ENCODE measurements at regions not wholly inside any gene's neighbourhood (a gene's known extent, or its start where the extent isn't known, plus 50 kb on each side); places are given as distances from the start of the nearest gene placed in this dataset.
"Not testable (repeated sequence)": the region's sequence is repeated elsewhere in the genome, so short reads cannot be mapped to it uniquely, and the experiment has no call there.

DNA sequence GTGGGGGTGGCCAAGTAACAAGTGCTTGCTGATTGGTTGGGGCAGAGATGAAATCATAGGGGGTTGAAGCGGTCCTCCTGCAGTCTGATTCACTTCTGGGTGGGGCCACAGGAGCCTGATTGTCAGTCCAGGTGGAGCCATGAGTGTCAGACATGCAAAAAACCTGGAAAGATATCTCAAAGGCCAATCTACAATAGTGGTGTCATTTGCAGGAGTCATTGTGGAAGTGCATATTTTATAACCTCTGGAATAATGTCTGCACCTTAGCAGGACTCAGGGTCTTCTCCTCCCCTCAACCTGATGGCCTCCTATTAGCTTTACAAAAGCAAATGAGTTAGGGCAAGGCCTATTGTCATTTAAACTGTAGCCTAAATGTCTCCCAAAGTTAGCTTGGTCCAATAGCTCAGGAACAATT is 241.4 kb downstream of the NUAK1 start:
- H3K4me1 ChIP-seq: no peaks in the 10 kb centered on the region
- no peaks in the 10 kb centered on the region for H3K9me3 ChIP-seq
- TF ChIP-seq Cebpa-rat (IDR thresholded peaks at IDR 0.05): no peak
- no peaks in the 10 kb centered on the region for H3K36me3 ChIP-seq
- no peak overlapping the region for H3K4me2 ChIP-seq
- H3K4me3 ChIP-seq: no peak overlapping the region
- no peak overlapping the region for H3K27ac ChIP-seq
- H3K9ac ChIP-seq: no peak overlapping the region
- no peaks in the 10 kb centered on the region for H3K27me3 ChIP-seq
- no peaks in the 10 kb centered on the region for H4K20me1 ChIP-seq

DNA sequence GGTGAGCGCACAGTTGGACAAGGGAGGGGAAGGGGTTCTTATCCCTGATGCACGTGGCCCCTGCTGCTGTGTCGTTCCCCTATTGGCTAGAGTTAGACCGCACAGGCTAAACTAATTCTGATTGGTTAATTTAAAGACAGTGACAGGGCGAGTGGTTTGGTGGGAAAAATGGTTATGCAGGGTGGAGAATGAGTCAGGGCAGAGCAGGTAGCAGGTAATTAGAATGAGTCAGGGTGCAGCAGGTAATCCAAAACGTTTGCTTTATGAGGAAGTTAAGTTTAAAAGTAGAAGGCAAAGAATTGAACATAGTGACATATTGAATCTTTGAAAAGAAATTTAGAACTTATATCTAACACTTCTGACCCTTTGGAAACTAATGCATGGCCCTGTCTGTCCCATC is 240.5 kb downstream of the NUAK1 start:
- not testable (repeated sequence) for H3K9me3 ChIP-seq, H3K9ac ChIP-seq, H3K4me3 ChIP-seq, H4K20me1 ChIP-seq, H3K4me1 ChIP-seq, H3K27me3 ChIP-seq, H3K27ac ChIP-seq, H3K36me3 ChIP-seq, H3K4me2 ChIP-seq

DNA sequence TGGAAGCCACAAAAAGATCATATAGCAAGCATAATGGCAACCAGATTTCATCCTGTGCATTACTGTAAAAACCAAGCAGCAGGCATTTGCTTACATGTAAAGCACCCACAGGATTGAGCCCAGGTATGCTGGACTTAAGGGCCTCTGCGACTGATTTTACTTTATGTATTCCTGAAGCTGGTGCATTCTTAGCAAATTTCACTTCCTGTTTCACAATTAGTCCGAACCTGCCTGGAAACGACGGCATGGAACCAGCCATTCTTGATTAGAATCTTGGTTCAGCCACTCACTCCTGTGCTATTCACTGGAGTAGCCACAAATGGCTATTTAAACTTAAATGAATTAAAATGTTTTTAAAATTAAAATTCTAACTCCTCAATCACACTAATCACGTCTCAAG is 239.2 kb downstream of the NUAK1 start:
- Histone ChIP-seq H3K4me1 (no peaks in the 10 kb centered on the region), H3K9ac (no peak overlapping the region), H3K4me2 (no peak overlapping the region), H3K27ac (no peak overlapping the region), H3K9me3 (no peaks in the 10 kb centered on the region), H3K27me3 (no peaks in the 10 kb centered on the region), H3K4me3 (no peak overlapping the region), H3K36me3 (no peaks in the 10 kb centered on the region), H4K20me1 (no peaks in the 10 kb centered on the region)
- TF ChIP-seq Cebpa-rat (IDR thresholded peaks at IDR 0.05): no peak

DNA sequence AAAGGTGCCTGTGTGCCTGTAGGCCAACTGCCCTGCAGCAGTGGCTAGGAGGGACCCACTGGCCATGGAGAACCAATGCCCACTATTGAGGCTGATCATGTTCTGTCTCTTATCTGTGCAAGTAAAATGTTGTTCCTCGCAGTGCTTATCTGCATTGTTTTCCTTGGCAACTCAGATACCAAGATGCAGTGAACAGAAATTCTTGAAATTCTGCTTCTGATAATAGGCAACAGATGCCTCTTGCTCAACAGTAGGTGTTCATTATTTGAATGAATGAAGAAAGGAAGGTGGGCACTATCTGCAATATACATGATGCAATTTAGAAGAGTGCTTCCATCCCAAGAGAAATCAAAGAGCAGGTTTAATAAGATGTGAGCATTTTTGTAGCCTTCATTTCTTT is 232.2 kb downstream of the NUAK1 start:
- H4K20me1 ChIP-seq: no peaks in the 10 kb centered on the region
- H3K4me2 ChIP-seq: no peak overlapping the region
- no peak for TF ChIP-seq Cebpa-rat (IDR thresholded peaks at IDR 0.05)
- no peaks in the 10 kb centered on the region for H3K9me3 ChIP-seq
- no peak overlapping the region for H3K27ac ChIP-seq
- no peaks in the 10 kb centered on the region for H3K4me1 ChIP-seq
- H3K9ac ChIP-seq: no peak overlapping the region
- no peaks in the 10 kb centered on the region for H3K36me3 ChIP-seq
- H3K27me3 ChIP-seq: no peaks in the 10 kb centered on the region
- no peak overlapping the region for H3K4me3 ChIP-seq

DNA sequence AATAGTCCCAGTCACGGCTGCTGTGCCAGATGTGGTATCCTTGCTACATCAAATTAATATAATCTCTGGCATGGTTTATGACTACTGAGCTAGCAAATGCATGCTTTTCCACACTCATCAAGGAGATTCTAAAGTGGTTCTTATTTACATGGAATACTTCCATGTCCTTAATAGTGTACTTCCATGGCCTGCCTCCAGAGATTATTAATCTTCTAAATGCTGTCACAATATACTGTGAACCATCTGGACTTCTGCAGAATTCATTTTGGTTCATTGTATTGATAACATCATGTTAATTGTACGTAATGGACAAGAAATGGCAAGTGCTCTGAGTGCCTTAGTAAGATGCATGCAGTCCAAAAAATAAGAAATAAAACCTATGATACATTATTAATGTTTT is 230.8 kb downstream of the NUAK1 start:
- H4K20me1 ChIP-seq: no peaks in the 10 kb centered on the region
- no peaks in the 10 kb centered on the region for H3K36me3 ChIP-seq
- H3K4me3 ChIP-seq: no peak overlapping the region
- H3K9ac ChIP-seq: no peak overlapping the region
- no peak overlapping the region for H3K4me2 ChIP-seq
- no peaks in the 10 kb centered on the region for H3K27me3 ChIP-seq
- no peak overlapping the region for H3K27ac ChIP-seq
- no peaks in the 10 kb centered on the region for H3K9me3 ChIP-seq
- H3K4me1 ChIP-seq: no peaks in the 10 kb centered on the region
- TF ChIP-seq Cebpa-rat (IDR thresholded peaks at IDR 0.05): no peak

DNA sequence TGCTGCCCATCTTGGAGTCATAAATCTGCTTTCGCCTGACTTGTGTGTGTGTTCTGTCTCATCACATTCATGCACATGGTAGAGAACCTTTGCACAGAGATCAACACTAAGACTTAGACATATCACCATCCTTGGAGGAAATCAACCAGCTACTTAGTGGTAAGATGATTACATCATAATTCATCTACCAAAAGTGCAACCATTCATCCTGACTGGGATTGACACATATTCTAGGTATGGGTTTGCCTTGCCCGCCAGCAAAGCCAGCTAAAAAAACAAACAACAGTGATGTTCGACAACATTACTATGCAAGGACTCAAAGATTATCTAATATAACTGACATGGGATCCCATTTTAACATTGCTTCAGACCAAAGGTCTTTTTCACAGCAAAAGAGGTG is 228.7 kb downstream of the NUAK1 start:
- H3K9me3 ChIP-seq: no peaks in the 10 kb centered on the region
- H3K4me3 ChIP-seq: no peak overlapping the region
- no peaks in the 10 kb centered on the region for H3K27me3 ChIP-seq
- no peaks in the 10 kb centered on the region for H4K20me1 ChIP-seq
- no peak for TF ChIP-seq Cebpa-rat (IDR thresholded peaks at IDR 0.05)
- no peaks in the 10 kb centered on the region for H3K36me3 ChIP-seq
- H3K9ac ChIP-seq: no peak overlapping the region
- H3K4me2 ChIP-seq: no peak overlapping the region
- H3K4me1 ChIP-seq: no peaks in the 10 kb centered on the region
- H3K27ac ChIP-seq: no peak overlapping the region

DNA sequence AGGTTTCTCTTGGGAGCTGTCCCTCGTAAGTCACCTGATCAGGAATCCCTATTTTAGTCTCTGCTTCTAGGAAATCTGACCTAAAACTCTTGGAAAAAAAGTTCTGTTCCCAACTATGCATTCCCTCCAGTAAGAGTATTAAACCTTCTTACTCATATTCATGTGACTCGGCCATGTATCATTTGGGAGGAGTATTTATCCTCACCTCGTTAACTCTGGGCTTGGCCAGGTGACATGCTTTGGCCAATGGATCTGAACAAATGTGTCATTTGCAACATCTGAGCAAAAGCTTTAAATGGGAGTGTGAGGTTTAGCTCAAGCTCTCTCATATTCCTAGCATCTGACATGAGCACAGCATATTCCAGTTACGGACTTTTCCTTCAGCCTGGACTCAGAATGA is 226.8 kb downstream of the NUAK1 start:
- no peaks in the 10 kb centered on the region for H3K9me3 ChIP-seq
- no peak overlapping the region for H3K4me2 ChIP-seq
- TF ChIP-seq Cebpa-rat (IDR thresholded peaks at IDR 0.05): no peak
- H3K27ac ChIP-seq: no peak overlapping the region
- H3K36me3 ChIP-seq: no peaks in the 10 kb centered on the region
- no peak overlapping the region for H3K4me3 ChIP-seq
- no peaks in the 10 kb centered on the region for H3K27me3 ChIP-seq
- no peaks in the 10 kb centered on the region for H4K20me1 ChIP-seq
- no peak overlapping the region for H3K9ac ChIP-seq
- no peaks in the 10 kb centered on the region for H3K4me1 ChIP-seq

DNA sequence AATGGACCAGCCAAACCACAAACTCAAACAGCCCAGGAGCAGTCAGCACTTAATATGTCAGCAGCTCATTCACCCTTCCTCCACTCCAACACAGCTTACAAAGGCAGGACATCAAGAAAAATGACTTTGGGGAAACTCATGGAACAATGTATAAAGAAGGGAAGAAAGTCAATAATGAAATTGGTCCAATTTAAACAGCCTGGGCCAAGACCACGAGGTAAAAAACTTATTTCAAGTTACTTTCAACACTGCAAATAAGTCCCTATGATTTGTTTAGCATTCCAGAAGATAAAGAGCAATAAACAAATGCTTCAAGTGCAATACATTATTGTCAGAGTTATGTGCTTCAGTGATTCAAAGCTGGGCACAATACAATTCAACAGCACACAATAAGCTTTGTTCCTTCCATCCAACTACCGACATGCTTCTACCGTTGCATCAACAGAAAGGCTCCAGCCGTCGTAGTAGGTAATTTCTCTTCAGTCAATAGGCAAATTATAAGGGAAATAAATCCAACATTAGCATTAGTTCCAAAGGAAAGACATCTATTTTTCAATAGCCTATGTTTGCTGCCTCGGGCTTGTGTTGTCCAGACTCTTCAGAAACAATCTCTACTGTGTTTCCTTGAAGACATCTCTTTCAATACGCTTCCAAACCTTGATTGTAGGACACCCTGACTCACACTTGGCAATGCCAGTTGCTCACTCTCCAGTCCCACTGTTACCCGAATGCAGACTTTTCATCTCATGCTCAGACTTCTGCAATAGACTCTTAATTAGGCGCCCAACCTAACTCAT is 225.7 kb downstream of the NUAK1 start:
- H4K20me1 ChIP-seq: no peaks in the 10 kb centered on the region
- H3K4me2 ChIP-seq: no peak overlapping the region
- H3K4me1 ChIP-seq: no peaks in the 10 kb centered on the region
- H3K27ac ChIP-seq: no peak overlapping the region
- TF ChIP-seq Cebpa-rat (IDR thresholded peaks at IDR 0.05): no peak
- no peaks in the 10 kb centered on the region for H3K27me3 ChIP-seq
- no peak overlapping the region for H3K9ac ChIP-seq
- H3K4me3 ChIP-seq: no peak overlapping the region
- no peaks in the 10 kb centered on the region for H3K9me3 ChIP-seq
- no peaks in the 10 kb centered on the region for H3K36me3 ChIP-seq

DNA sequence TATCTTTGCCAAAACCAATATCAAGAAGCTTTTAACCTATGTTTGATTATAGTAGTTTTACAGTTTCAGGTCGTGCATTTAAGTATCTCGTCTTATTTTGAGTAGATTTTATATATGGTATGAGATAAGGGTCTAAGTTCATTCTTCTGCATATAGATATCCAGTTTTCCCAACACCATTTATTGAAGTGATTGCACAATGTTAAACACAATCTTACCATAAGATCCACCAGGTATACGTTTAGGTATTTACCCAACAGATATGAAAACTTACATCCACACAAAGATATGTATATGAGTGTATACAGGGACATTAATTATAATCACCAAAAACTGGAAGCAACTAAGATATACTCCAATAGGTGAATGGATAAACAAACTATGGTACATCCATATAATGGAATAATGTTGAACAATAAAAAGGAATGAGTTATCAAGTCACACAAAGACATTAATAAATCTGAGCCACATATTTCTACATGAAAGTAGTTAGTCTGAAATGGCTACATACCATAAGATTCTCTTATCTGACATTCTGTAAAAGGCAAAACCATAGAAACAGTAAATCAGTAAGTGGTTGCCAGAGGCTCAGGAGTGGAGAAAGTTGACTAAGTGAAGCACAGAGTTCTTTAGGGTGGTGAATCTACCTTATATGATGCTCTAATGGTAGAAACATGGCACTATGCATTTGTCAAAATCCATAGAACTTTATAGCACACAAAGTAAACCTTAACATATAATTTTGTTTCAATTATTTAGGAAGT is 222.6 kb downstream of the NUAK1 start:
- Histone ChIP-seq H3K36me3 (no peaks in the 10 kb centered on the region), H3K27me3 (no peaks in the 10 kb centered on the region), H3K9ac (no peak overlapping the region), H3K4me1 (no peaks in the 10 kb centered on the region), H3K27ac (no peak overlapping the region), H3K4me2 (no peak overlapping the region), H3K4me3 (no peak overlapping the region), H3K9me3 (no peaks in the 10 kb centered on the region), H4K20me1 (no peaks in the 10 kb centered on the region)
- no peak for TF ChIP-seq Cebpa-rat (IDR thresholded peaks at IDR 0.05)

DNA sequence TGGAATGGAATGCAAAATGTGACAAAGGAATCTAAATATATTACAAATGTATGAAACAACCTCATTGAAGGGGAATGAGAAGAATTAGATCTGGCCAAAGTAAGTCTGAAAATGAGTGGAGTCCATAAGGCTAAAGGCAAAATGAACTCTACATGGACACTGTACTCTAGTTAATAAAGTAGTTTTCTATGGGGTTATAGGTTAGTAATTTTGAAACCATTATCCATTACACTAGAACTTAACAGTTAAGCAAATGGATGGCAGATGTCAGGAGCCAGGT is 222.1 kb downstream of the NUAK1 start:
- TF ChIP-seq Cebpa-rat (IDR thresholded peaks at IDR 0.05): no peak
- Histone ChIP-seq H3K9ac (no peak overlapping the region), H3K27me3 (no peaks in the 10 kb centered on the region), H3K4me2 (no peak overlapping the region), H3K36me3 (no peaks in the 10 kb centered on the region), H3K4me3 (no peak overlapping the region), H3K27ac (no peak overlapping the region), H3K4me1 (no peaks in the 10 kb centered on the region), H3K9me3 (no peaks in the 10 kb centered on the region), H4K20me1 (no peaks in the 10 kb centered on the region)
